GM18870 (cell line): ENCODE measurements at regions not wholly inside any gene's neighbourhood (a gene's known extent, or its start where the extent isn't known, plus 50 kb on each side); places are given as distances from the start of the nearest gene placed in this dataset.
"Not testable (repeated sequence)": the region's sequence is repeated elsewhere in the genome, so short reads cannot be mapped to it uniquely, and the experiment has no call there.

ENCODE experiments used
- ATAC-seq: cut with Tn5 transposase; IDR thresholded peaks from one replicate; pipeline ENCODE4 v1.9.1; 2021; ENCODE audit warnings: moderate library complexity; ENCODE audit not compliant: unreplicated experiment

DNA sequence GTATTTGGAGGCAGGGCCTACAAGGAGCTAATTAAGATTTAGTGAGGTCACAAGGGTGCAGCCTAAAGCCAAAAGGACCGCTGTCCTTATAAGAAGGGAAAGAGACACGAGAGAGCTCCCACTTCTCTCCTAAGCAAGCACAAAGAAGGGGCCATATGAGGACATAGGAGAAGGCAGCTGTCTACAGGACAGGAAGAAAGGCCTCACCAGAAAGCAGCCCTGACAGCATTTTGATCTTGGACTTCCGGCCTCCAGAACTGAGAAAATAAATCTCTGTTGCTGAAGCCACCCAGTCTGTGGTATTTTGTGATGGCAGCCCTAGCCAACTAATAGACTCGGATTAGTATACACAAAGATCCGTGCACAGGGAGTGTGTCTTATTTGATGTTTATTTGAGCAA, 139.7 kb downstream of the B3GNT2 start:
- ATAC-seq, result no peak

DNA sequence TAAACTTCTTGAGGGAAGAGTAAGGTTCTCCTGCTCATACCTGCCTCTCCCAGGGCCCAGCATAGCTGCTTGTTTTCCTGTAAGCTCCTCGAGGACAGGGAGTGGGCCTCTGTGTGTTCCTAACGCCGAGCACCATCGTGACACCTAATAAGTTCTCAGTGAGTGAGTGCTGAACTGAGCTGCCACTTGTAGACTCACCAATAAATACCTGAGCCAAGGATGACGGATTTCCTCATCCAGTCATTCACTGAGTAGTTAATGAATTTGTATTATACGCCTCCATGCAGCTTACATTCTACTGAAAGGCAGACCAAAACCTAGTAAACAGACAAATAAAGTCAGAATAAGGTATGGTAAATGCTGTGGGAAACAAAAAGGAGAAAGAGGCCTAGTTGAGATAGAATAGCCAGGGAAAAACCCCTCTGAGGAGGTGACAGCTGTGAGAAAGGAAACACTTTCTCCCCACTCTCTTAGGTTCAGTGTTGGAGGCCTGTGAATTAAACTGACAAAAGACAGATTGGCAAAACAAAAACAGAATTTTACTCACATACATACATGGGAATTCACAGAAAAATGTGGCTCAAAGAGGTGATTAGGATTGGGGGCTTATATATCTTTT, 138.6 kb downstream of the B3GNT2 start:
- peak; percentile 53 for ATAC-seq

DNA sequence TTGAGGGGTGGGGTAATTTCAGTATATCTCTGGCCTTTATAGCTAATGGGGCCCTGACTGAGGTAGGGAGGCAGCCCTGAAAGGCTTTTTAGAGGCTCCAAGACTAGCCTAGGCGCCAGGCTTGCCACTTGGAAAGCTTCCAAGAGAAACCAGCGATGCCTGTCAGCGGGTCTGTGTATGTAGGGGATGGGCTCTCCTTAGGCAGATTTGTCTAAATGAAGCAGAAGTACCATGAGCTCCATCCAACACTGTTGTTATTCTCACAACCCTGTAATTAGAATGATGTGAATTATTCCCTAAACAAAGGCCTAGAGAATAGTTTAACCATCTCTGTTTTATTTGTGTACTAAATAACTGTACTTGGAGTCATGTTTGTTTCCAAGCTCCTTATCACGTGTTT, 138.1 kb downstream of the B3GNT2 start:
- ATAC-seq, result no peak

DNA sequence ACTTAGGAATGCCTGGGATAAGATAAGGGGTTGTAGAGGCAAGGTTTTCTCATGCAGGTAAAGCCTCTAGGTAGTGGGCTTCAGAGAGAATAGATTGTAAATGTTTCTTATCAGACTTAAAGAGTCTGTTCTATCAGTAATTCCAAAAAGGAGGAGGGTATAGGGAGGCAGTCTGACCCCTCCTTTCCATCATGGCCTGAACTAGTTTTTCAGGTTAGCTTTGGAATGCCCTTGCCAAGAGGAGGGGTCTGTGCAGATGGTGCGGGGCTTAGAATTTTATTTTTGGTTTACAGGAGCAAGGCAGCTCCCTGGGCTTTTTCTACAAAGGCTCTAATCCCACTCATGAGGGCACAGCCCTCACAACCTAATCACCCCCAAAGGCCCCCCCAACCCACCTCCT, 135.0 kb downstream of the B3GNT2 start:
- no peak for ATAC-seq

DNA sequence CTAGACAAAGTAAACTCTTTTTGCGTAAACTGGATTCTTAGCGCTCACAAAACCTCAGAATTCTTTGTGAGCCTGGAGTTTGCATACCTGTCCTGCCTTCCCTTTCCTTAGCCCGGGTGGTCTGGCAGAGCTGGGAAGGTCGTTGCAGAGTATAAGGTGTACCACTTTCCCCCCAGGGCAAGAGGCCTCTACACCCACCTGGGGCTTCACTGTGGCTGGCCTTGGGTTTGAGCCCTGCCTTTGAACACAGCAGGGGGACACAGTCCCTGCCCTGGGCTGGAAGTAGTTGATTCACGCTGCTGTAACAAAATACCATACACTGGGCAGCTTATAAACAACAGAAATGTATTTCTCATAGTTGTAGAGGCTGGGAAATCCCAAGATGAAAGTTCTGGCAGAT, 133.9 kb downstream of the B3GNT2 start:
- ATAC-seq, result no peak

DNA sequence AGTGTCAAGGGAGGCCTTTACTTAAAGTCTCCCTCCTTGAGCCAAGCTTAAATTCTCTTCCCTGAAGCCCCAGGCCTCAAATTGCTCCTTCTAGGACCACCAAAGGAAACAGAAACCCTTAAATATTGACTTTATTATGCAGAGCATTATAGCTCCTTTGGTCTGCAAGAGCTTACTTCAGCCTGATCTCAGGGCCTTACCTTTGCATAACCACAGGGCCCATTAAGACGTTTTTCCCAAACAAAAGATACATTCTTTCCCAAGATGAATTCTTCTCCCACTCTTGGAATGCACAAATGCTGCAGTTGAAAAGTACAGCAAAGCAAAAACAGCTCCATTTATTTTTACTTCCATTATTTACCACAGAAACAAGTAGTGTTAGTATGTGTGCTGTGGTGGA, 130.8 kb downstream of the B3GNT2 start:
- no peak for ATAC-seq

DNA sequence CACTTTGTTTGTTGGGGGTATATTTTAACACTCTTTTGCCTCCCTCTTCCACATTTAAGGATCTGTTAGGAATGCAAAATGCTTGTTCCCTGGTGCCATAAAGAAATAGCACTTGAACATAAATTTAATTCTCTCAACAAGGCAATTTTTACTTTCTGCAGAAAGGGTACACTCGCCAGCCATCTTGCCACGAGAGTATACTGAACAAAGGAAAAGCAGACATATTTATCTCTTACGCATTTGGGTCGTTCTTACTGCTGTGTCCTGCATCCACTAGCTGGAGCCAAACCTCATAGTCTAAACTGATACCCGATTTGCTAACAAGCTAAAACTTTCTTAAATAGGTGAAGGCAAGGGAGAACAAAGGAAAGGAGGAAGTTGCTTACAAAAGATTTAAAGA, 129.5 kb downstream of the B3GNT2 start:
- ATAC-seq, result no peak

DNA sequence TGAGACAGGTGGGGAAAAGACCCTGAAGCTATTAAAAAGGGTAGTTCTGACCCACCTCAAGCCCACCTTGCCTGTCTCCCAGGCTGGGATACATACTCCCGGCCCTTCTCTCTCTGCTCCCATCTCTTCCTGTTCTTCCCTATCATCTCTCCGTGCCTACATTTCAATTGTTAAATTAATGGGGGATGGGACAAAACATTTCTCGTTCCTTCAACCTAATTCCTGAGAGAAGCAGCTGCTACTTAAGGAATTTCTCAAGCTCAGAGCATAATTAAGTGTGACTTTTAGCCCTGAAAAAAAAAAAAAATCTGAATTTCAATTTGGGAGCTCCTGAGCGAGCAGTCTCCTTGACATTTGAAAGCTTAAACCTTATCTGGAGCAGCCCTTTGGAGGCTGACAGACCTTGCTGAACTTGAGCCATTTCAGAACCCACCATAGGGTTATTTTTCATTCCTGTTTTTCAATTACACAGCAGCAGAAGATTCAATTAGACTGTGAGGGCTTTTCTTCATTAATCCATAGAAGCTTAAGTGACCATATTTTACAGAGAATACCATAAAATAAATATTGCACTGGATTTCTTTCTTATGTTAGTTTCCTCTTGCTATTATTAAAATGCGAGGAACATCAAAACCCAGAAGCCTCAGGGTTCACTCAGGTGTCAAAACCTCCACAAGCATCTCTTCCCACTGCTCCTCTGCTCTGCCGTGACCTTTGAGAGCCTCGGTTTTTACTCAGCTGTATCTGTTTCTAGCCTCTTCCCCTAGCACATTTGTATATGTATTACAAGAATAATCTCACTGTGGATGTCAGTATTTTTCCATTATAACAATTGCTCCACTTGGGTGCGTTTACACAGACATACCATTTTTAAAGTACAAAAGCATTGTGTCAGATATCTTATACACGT, 125.7 kb downstream of the B3GNT2 start:
- ATAC-seq, result no peak

DNA sequence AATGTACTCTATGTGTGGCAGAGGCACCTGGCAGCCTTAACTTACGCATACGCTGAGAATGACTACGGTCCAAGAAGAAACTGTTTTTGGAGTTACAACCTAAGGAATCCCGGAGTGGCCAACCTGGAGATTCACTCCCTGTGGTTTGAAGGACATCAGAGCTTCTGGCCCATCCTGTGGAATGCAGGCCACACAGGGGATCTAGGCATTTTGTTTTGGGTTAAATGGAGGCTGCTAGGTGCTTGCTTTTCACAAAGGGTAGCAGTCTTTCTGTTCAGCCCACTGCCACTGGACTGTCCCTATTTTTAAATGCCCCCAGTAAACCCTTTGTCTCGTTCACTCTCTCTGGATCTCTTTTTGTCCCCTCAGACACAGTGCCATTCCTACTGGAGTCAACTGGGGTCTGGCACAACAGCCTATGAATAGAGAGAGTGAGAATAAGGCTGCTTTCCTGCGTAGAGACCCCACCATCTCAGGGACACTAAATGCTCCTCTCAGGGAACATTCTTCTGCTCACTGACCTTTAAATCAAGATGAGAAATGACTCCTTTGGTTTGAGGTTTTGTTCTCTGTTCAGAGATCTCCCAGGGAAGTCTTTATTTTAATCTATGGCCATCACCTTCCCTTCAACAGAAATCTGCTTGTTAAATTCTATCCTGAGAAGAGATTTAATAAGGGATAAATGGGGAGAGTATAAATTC, 124.9 kb downstream of the B3GNT2 start:
- ATAC-seq, result no peak

DNA sequence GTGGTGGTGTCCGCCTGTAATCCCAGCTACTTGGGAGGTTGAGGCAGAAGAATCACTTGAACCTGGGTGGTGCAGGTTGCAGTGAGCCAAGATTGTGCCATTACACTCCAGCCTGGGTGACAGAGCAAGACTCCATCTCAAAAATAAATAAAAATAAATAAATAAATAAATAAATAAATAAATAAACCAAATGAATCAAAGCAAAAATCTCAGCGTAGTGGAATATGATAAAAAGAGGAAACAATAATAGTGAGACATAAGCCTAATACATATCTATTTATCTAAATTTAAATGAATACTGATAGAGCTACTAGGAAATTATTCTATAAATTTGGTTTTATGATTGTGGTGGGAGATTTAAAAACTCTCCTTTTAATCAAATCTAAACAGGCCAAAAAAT, 124.2 kb downstream of the B3GNT2 start:
- ATAC-seq, result not testable (repeated sequence)

DNA sequence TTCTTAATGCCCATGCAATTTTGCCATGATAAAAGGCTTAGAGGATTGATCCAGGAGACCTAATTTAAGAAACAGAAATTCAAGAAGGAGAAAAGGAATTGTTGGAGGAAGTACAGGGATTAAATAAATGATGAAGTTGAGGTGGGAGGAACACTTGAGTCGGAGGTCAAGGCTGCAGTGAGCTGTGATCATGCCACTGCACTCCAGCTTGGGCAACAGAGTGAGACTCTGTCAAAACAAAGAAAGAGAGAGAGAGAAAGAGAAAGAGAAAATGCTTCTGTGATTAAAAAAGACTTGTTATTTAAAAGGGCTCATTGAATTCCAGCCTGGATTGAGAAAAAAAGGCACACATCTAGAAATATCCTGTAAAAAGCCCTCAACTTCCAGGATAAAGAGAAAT, 123.2 kb downstream of the B3GNT2 start:
- no peak for ATAC-seq

DNA sequence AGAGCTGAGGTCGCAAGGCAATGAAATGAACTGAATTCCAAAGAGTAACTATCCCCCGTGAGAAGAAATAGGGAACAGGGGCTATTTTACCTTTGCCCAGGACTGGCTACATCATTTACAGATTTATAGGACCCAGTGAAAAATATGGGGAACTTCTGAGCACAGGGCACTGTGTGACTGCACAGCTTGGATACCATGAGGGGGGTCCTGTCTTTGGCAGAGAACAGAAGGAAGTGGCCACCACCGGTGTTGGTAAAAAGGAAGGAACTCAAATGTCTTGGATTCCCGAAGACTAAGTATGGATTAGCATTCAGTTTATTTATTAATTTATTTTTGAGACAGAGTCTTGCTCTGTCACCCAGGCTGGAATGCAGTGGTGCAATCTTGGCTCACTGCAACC, 119.6 kb downstream of the B3GNT2 start:
- no peak for ATAC-seq

DNA sequence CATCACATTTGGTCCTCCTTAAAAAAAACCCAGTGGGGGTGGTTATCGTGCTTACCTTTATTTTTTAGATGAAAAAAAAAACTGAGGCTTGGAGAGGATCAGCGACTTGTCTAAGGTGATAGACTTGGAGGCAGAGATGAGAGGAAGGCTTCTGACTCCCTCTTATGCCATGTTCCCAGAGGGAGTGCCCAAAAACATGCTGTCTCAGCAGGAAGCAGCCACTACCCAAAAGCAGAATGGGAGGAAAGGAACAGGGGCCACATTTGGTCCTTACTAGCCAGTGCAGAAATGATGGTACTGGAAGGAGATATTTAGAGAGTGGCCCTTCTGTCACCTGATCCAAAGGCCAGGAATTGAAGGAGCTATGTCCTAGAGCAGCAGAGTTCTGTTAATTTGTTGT, 118.4 kb downstream of the B3GNT2 start:
- no peak for ATAC-seq

DNA sequence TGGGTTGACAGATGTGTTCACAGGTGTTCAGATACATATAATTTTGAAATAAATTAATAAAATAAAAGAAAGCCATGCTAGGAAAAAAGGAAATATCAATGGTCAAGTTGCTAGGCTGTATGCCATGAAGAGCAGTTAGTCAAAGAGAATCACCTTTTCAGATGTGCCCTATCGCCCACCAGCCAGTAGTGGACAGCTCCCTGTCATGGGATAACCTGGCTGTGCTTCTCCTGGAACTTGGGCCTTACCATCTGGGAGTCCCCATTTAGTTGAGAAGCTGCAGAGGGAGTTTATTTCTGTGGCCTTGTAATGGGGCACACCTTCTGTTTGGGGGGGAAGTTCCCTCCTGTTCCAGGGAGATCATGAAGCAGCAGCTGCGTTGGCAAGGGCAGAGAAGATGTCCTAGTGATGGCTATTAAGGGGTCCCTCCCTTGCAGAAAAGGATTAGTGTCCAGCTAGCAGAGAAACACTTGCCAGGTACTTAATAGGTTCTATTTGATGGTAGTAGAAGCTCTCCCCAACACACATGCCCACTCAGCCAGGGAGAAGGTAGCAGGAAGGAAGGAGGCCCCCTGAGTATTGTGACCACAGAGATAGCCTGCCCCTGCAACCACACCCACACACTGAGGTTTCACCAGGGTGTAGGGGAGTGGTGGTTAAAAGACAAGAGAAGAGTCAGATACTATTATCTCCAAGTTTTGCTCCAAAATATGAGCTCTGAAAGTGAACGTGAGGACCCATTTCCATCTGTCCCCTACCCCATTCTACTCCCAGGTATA, 117.7 kb downstream of the B3GNT2 start:
- peak; percentile 58 for ATAC-seq

DNA sequence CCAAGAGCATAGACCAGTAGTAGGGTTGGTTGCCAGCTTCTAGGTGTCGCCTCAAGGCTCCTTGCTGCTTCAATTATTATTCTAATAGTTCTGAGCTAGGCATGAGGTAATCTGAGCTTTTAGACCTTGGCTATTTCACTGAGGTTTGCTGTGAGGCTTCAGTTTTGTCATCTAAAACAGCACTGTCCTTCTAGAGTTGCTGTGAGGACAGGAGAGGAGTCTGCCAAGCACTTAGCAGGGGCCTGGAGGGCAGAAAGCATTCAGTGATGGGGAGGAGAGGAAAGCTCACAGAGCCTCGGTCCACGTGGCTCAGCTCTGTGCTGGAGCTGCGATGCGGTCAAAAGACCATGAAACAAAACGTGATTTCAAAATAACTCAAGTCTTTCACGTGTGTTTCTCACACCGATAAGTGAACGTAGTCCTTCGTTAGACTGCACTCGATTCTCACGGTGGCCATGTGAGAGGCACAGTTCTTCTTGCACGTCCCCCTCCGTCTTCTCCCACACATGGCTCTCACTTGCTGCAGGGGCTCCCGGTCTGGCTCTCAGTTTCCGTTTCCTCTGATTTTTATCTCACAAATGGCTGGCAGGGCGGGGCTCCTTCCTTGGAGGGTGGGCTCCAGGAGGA, 113.7 kb downstream of the B3GNT2 start:
- peak; percentile 39 for ATAC-seq

DNA sequence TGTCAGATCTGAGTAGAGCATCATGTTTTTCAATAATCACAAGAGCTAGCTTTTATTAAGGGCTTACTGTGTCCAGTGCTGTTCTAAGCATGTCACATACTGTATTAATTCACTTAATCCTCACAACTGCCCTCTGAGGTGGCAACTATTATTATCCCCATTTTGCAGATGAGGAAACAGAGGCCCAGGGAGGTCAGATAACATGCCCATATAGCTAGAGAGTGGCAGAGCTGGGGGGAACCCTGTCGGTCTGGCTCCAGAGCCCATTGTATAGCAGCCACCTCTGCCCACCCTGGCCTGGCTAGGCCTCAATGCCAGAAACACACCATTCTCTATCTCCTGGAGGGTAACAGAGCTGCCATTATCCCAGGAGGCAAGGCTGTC, 113.2 kb downstream of the B3GNT2 start:
- no peak for ATAC-seq

DNA sequence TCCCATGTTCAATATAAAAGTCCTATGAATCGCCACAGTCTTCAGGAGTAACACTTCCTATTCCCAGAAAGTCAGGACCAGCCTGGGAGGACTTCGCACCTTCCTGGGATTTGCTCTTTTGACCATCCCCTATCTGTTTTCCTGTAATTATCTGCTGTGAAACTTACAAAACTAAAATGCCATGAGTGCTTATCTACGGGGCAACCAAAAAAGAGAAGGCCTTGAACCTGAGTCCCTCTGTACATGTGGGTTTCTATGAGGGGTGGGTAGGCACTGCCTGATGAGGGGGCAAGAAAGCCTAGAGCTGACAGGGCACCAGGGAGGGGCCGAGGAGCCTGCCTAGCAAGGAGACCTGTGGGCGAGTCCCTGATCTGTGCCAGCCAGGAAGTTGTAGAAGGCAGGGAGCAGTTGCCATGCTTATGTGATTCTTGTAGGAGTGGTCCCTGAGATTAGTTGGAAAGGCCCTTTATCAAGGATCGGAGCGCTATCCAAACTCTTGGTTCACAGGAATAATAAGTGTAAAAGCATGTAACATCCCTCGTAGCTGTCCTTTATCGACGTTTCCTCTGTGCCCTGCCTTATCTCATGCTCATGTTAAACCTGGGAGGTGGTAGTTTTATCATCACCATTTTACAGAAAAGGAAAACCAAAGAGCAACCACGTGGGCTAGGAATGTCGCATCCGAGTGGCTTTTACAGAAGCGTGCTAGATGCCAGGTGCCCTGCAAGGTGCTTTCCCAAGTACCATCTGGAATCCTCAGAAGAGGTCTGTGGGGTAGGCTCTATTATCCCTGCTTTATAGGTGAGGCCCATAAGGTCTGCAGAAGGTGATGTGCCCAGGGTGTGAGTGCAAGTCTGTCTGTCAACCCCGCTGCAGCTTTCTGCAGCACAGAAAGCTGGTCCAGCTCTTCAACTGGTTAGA, 111.8 kb downstream of the B3GNT2 start:
- no peak for ATAC-seq

DNA sequence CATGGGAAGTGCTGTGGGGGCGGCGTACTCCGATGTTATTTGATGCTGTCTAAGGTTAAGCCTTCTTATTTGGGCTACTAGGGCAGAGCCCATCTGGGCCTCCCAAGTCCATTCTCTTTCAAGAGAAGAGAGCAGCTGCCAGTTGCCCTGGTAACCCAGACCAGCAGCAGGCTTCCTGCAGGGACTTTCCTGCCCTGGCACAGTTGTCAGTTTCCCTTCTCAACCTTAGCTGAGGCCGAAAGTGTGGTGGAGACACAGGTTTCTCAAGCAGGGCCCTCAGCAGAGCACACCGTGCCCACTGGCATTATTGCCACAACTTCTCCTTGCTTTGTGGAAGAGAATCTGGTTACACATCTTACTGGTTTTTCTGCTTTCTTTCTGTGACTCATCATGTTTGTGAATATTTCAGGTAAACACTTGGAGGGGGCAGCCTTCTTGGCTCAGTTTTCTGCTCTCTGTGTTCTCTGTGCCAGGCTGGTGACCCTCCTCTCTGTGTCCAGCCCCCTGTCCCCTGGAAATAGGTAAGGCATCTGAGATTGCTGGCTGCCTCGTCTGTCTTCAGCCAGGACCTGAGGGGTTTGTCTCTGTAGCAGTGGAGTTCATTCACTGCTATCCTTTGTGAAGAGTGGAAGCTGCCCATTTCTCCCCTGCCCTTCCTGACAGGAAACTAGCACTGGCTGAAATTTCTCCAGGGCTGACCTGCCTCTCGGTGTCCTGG, 111.0 kb downstream of the B3GNT2 start:
- ATAC-seq, result peak; percentile 42
